ENCODE measurements at regions not wholly inside any gene's neighbourhood (a gene's known extent, or its start where the extent isn't known, plus 50 kb on each side); places are given as distances from the start of the nearest gene placed in this dataset.

DNA sequence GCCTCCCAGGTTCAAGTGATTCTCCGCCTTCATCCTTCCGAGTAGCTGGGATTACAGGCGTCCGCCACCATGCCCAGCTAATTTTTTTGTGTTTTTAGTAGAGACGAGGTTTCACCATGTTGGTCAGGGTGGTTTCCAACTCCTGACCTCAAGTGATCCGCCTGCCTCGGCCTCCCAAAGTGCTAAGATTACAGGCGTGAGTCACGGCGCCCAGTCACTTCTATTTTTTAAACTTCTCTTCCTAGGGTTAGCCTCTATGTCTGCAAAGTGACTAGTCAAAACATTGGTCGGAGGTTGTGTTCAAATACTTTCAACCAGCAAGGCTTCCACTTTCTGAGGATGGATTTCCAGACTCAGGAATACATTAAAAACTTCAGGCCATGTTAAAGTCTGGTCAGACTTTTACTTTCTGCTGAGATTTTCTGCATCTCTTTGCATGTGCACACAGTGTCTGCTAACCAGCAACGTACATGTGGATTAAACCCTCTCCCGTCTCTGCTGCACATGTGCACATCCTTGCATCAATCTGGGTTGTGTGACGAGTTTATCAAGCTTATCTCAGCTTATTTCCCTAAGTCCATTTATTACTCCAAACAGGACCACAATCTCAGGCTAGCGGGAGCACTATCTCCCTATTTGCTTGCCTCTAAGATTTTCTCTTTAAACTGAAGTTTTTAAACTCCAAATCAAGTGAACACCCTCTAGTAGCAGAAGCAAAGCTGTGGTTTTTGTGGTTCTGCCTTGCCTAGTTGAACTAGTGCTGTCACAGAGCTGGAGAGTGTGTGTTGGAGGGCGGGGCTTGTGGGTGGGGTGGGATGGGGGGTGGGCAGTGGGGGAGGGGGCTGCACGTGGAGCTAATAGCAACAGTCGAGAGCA is 525.2 kb upstream of the GOT2 start:
- H3K4me3 ChIP-seq (ENCODE audit: low read length) = peak overlapping the region; percentile 15
- peak; percentile 88 for DNase-seq (ENCODE audit: low read depth, low spot score)

DNA sequence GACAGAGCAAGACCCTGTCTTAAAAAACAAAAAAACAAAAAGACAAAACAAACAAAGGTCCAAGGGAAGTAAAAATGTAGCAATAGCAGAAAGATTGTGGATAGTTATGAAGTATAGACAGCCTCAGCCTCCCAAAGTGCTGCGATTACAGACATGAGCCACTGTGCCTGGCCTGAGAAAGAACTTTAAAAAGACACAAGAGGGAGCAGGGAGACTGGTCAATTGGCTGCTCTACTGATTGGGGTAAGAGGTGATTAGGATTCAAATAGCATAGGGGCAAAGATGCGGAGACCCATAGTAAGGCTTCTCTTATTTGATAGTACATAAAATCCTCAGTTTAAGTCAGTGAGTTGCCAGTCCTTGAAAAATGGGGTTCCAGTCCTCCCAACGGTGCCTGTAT is 518.2 kb upstream of the GOT2 start:
- H3K4me3 ChIP-seq (ENCODE audit: low read length) = no peak overlapping the region
- DNase-seq (ENCODE audit: low read depth, low spot score) = no peak

DNA sequence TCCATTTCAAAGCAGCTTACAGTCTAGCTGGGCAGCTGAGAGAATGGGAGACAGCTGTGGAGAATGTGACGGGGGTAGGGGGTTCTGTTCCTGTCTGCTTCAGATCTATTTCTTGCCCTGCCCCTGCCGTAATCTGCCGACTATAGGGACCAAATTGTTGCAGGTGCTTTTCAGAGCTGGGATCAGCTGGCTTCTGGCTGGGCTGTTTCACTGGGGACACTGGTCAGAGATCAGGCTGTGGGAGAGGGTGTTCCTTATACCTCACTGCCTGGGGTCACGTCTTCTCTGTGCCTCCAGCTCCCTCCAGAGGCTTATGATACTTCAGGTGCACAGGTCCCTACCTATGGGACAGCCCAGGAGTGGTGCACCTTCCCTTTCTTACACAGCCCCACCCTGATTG is 514.9 kb upstream of the GOT2 start:
- no peak for DNase-seq (ENCODE audit: low read depth, low spot score)
- H3K4me3 ChIP-seq (ENCODE audit: low read length) = no peak overlapping the region

DNA sequence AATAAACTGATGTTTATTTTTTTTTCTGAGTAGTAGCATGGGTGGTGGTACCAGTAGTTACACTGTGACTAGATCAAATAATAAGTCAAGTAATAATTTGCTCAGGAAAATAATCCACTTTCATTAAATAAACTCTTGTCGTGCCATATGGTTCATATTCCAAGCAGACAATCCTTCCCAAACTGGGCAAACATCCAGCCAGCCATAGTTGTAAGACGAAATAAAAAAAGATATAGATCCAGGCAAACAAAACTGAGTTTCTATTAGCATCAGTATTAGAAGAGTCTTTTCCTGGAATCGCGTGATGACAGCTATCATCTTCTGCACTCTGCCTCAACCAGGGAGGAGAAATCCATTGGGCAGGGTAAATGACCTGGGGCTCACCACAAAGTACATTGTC is 508.4 kb upstream of the GOT2 start:
- no peak for DNase-seq (ENCODE audit: low read depth, low spot score)

DNA sequence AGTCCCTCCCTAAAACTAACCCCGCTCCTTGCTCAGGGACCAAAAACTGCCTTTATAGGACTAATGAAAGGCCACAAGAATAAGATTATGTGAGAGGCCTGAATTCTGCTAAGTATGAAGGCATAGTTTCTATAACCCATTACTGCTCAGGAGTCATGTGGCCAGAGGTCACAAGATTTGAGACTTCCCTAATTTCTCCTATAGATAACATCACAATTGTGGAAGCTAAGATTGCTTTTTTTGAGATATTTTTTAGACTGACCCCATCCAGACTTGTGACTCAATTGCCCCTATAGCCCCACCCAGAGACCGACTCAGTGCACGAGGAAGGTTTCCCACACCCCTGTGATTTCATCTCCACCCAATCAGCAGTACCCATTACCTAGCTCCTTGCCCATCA is 504.1 kb upstream of the GOT2 start:
- no peak for DNase-seq (ENCODE audit: low read depth, low spot score)

More for the DNA sequence above, 508.4 kb upstream of the GOT2 start:
- H3K4me3 ChIP-seq (ENCODE audit: low read length) = no peak overlapping the region

DNA sequence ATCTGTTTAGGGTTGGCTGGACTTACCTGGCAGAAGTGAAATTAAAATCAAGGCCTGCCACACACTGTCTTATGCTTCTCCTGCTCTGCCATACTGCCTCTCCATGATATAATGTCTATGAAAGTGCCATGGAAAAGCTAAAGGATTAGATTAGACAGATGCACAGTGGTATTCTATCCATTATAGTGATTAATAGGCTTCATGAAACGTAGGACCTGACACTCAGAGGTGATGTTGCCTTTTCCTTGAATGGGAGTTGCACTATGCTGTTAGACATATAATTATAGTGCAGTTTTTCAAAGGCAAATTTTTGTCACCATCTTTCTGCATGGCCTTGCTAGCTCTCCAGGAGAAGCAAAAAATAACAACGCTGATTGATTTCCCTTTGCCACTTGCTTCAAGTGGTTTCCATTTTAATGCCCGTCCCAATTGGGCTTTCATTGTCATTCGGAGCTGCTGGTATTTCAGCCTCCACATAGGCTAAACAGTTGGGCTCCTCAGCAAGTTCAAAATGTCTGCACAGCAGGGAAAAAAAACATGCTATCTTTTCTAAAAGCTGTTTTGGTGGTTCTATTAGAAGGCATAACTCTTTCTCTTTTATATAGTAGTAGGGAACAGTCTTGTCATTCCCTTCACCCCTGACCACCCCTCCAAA is 502.8 kb upstream of the GOT2 start:
- no peak for DNase-seq (ENCODE audit: low read depth, low spot score)
- H3K4me3 ChIP-seq (ENCODE audit: low read length) = no peak overlapping the region

More for the DNA sequence above, 504.1 kb upstream of the GOT2 start:
- H3K4me3 ChIP-seq (ENCODE audit: low read length) = no peak overlapping the region

DNA sequence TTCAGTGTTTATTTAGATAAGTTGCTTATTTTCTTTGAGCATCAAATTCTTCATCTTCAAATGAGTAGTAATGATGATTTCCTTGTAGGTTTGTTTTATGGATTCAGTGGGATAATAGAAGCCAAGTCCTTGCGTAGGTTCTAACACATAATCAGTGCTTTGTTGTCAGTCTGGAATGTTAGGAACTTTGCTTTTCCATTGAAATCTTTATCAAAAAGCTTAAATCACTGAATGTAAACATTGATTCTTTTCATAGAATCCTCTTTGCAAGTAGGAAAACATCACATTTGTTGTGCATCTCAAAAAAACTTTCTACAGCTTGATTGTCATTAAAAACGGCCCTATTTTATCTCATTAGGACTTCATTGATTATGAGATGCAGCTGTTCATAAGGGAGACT is 490.3 kb upstream of the GOT2 start:
- no peak for DNase-seq (ENCODE audit: low read depth, low spot score)
- H3K4me3 ChIP-seq (ENCODE audit: low read length) = no peak overlapping the region

DNA sequence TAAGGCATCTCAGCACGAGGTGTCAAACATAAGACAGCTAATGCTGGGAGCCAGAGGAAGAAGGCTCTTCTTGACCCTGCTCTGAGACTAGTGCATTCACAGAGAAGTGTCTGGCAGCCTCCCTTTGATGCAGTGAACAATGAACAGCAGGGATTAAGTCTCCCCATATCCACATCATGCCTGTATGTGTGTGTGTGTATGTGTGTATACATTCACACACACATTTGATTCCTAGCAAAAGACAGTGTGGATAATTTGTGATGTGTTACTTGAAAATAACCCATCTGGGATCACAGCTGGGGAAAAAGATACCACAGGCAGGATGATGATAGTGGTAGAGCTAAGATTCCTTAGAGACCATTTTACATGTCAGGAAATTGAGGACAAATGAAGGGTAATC is 485.9 kb upstream of the GOT2 start:
- DNase-seq (ENCODE audit: low read depth, low spot score) = no peak
- H3K4me3 ChIP-seq (ENCODE audit: low read length) = no peak overlapping the region

DNA sequence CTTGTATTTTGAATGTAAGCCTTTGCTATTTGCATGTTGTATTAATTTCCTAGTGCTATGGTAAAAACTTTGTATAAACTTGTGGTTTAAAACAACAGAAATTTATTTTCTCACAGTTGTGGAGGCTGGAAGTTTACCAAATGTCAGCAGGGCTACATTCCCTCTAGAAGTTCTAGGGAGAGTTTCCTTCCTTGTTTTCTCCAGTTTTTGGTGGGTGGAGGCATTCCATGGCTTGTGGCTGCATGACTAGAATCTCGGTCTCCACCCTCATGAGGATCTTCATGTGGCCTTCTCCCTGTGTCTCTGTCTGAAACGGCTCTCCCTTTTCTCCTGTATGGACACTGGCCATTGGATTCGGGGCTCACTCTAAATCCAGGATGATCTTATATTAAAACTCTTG is 482.2 kb upstream of the GOT2 start:
- H3K4me3 ChIP-seq (ENCODE audit: low read length) = no peak overlapping the region
- DNase-seq (ENCODE audit: low read depth, low spot score) = no peak

DNA sequence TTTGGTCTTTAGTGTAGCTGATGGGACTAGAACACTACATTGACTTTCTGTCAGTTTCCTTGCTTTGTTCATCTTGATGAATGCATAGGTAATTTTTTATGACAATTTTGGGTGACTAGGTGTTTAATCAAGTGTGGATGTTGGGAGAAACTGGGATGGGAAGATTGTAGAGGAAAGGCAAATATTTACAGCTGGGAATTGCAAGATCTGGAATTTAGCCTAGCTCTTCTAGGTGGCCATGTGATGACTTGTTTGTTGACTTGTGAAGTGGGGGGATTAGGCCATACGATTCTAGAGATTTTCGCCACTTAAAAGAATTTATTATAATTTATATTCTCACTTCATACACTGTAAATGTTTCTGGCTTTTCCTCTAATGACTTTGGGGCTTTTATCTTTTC is 480.3 kb upstream of the GOT2 start:
- DNase-seq (ENCODE audit: low read depth, low spot score) = no peak
- H3K4me3 ChIP-seq (ENCODE audit: low read length) = no peak overlapping the region

DNA sequence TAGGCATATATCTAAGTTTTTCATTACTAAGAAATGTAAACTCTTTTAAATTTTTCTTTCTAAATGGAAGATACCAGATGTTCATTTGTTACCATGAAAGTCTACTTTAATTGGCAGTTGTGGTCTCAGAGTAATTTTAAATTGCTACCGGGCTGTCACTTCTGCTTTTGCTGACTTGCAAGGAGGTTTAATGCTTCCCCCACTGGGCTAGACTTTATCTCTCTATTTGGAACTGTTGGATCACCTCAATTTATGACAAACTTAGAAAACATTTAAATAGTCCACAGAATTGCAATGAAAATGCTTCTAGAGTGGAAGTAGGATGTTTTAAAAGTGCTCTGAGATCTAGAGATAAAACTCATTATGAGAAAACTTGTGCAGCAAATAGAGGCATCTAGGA is 479.8 kb upstream of the GOT2 start:
- DNase-seq (ENCODE audit: low read depth, low spot score) = no peak
- H3K4me3 ChIP-seq (ENCODE audit: low read length) = no peak overlapping the region

DNA sequence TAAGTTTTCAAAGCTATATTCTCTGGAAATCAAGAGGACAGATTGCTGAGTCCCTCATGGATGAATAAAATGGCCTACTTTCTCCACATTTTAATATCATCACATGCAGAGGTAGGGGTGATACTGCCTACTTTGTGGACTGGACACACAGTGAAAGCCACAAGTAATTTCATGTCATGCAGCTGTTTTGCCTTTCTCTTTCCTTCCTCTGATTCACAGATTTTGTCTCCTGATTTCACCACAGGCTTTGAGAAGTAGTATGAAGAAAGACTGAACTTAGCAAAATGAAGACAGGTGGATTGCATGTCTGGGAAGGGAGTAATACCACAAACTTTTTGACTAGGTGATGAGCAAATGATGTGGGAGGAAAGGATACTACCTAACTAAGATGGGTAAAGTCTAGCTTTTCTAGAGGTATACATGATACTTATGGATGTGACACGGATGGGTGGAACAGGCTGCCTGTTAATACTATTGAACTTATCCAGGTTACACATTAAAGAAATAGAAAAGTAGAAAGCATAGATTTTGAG is 478.4 kb upstream of the GOT2 start:
- no peak for DNase-seq (ENCODE audit: low read depth, low spot score)

DNA sequence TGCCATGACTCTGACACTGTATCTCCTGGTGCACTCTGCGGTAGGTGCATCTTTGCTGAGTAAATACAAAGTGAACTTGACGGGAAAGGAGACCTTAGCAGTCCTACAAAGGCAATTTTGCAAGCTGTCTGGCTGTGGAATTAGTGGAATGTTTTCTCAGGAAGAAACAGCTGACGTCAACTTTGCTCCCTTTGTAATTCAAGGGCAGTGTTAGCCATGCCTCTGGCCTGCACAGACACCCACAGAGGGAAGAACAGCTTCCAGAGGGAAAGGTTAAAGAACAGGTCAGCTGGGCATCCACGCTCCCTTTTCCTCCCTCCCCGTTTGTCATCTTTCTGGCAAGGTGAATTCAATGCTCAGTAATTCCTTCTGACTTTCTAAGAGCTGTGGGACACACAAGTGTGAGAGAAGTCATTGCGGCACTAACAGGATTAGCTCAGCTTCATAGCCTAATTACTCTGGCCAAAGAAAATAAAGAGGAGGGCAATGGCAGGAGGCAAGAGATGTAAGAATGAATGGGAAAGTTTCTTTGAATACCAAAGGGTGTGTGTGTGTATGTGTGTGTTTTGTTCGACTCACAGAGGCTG is 476.9 kb upstream of the GOT2 start:
- DNase-seq (ENCODE audit: low read depth, low spot score) = no peak
- H3K4me3 ChIP-seq (ENCODE audit: low read length) = no peak overlapping the region

More for the DNA sequence above, 478.4 kb upstream of the GOT2 start:
- H3K4me3 ChIP-seq (ENCODE audit: low read length) = no peak overlapping the region

DNA sequence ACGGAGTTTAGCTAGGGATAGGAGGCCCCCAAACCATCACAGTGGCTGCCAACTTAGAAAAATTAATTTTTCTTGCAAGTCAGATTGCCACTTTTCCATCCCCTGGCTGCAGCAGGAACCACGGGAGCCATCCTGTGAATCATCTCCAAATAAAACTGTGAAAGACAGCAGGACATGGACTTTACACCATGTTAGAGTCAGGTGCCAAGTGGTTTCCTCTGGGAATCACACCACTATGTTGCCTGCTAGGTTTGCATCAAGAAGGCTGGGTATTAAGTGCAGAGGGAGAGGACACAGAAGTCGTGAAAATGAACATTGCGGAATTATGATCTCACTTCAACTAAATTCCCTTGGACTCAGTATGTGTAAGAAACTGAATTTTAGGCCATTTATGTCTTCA is 471.3 kb upstream of the GOT2 start:
- no peak overlapping the region for H3K4me3 ChIP-seq (ENCODE audit: low read length)
- no peak for DNase-seq (ENCODE audit: low read depth, low spot score)

DNA sequence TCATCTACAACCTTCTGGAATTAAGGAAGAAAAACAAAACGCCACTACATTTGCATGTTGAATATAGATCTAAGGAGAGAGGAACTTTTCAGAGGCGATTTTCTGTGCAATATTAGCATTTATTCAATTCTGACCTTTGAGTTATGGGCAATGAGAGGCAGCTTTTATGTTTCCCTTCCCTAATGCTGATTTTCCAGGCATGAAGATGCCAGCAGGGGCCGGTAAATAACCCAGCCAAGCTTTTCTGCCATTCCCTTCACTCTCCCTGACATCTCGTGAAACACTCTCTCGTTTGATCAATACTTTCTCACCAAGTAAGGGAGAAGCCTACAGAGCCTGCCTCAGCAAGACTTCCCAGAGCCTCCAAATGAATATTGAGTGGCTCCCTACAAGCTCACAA is 470.5 kb upstream of the GOT2 start:
- DNase-seq (ENCODE audit: low read depth, low spot score) = no peak
- no peak overlapping the region for H3K4me3 ChIP-seq (ENCODE audit: low read length)

DNA sequence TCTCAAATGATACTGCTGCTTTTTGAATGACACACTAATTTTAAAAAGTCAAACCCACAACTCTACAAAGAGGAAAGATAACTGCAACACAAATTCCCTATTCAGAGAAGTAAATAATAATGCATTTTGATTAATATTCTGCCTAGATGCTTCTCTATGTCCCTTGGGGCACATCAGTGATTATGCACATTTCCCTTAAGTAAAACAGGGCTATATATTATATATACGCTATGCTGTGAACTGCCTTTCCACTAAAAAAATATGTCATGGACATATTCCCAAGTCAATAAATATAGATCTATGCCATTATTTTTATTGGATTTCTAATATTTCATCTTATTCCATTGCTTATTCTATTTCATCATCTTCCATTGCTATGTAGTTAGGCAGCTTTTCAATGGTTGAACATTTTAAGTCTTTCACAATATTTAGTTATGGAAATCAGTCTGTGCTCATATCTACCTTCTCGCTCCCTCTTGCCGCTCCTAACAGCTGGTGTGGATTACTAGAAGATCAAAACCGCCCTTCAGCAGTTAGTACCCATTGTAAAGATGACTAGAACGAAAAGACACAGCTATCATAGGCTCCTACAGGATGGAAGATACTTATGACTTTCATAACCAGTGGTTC is 468.2 kb upstream of the GOT2 start:
- no peak overlapping the region for H3K4me3 ChIP-seq (ENCODE audit: low read length)
- no peak for DNase-seq (ENCODE audit: low read depth, low spot score)

DNA sequence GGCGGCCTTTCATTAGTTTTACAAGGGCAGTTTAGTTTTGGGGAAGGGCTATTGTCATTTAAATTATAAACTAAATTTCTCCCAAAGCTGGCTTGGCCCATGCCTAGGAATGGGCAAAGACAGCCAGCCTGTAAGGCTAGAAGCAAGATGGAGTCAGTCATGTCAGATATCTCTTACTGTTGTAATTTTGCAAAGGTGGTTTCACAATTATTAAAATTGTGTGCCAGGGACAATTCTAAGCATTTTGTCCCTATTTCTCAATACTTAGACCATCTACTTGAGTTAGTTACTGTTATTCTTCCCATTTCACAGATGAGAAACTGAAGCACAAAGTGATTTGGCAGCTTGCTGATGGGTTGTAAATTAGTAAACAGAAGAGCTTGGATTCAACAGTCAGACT is 467.7 kb upstream of the GOT2 start:
- DNase-seq (ENCODE audit: low read depth, low spot score) = no peak
- no peak overlapping the region for H3K4me3 ChIP-seq (ENCODE audit: low read length)

DNA sequence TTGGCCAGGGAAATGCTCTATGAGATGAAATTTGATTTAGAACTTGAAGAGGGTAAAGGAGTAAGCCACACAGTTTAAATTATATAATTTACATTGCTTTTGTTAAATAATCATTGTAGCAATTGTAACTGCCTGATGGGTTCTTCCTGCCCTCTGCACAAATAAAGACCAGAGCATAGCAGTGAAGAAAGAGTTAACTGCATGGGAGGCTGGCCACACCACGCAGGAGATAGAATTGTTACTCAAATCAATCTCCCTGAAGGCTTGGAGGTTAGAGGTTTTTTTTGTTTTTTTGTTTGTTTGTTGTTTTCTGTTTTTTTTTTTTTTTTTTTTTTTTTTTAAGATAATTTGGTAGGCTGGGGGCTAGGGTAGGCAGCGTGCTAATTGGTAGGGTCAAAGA is 467.0 kb upstream of the GOT2 start:
- no peak overlapping the region for H3K4me3 ChIP-seq (ENCODE audit: low read length)
- no peak for DNase-seq (ENCODE audit: low read depth, low spot score)

DNA sequence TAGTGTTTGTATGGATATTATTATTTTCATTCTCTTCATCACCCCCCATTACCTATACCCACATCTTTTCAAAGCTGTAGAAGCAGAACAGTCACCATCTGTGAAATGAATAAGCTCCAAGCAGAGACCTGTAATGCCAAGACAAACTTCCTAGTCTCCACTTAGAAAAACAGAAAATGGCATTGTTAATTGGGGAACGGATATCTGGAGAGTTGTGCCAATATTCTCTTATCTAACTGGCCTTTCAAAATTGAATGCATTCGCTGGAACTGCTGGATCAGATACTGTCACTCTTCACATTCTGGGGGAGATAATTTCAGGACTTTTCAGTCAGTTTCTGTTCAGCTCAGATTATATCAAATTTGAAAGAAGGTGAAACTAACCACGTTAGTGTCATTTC is 464.4 kb upstream of the GOT2 start:
- H3K4me3 ChIP-seq (ENCODE audit: low read length) = no peak overlapping the region
- DNase-seq (ENCODE audit: low read depth, low spot score) = no peak

DNA sequence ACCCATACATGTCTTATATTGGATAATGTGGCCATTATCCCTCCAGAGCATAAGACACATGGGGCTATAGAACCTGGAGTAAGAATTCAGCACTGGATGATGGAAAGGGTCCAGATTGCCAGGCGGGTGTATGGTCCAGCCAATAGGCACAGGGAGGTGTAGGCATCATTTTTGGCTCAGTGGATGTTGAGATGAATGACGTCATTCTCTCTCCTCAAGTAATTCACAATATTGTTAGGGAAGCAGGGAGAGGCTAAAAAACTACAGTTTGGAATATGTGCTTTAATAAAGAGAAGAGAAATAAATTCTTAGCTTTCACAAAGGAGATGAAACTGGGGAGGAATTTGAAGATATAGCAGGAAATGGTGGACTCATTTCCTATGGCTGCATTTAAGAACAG is 461.1 kb upstream of the GOT2 start:
- DNase-seq (ENCODE audit: low read depth, low spot score) = no peak
- H3K4me3 ChIP-seq (ENCODE audit: low read length) = no peak overlapping the region

Measured in Jurkat, Clone E6-1 (cell line).